ENCODE measurements at regions not wholly inside any gene's neighbourhood (a gene's known extent, or its start where the extent isn't known, plus 50 kb on each side); places are given as distances from the start of the nearest gene placed in this dataset.

- TF ChIP-seq REST (IDR thresholded peaks at IDR 0.05; ENCODE audit: unreplicated experiment): no peak
These were observed 261.9 kb upstream of the EPHA4 start (continued) for GRCh38 chr2:221833966-221834365.

GRCh38 chr2:221831051-221831450 is 258.9 kb upstream of the EPHA4 start:
- peaks cover 2% of the 10 kb centered on the region; the same call in 1 of the 3 replicates for H3K9me3 Mint-ChIP-seq
- Histone ChIP-seq H3K79me2 (replicated peaks; ENCODE audit: insufficient read depth) (no peaks in the 10 kb centered on the region), H3K4me1 (ENCODE audit: insufficient read depth) (no peaks in the 10 kb centered on the region; the same call in 1 of the 2 replicates), H3K27me3 (ENCODE audit: insufficient read depth) (no peaks in the 10 kb centered on the region), H4K20me1 (replicated peaks; ENCODE audit: insufficient read depth) (no peaks in the 10 kb centered on the region), H3K9me2 (ENCODE audit: insufficient read depth) (0 out of 2 replicates have a peak, but pooled peaks cover 7% of the 10 kb centered on the region), H3K27ac (ENCODE audit: low read depth) (no peak overlapping the region), H3K36me3 (ENCODE audit: insufficient read depth) (no peaks in the 10 kb centered on the region), H3F3A (replicated peaks; ENCODE audit: low read depth) (no peaks in the 10 kb centered on the region), H3K4me3 (no peak overlapping the region), H3K4me2 (no peak overlapping the region), H2AFZ (no peak overlapping the region)
- ATAC-seq (no peak), DNase-seq (ENCODE audit: low spot score) (no peak)
- peaks cover 5% of the 10 kb centered on the region; the same call in 2 of the 3 replicates for H3K4me1 Mint-ChIP-seq
- H3K27ac Mint-ChIP-seq: no peak overlapping the region
- H3K36me3 Mint-ChIP-seq (ENCODE audit: low read depth): no peaks in the 10 kb centered on the region
- H3K4me3 Mint-ChIP-seq: no peak overlapping the region
- TF ChIP-seq EZH2phosphoT487 (IDR thresholded peaks at IDR 0.05; ENCODE audit: unreplicated experiment) (no peak), JUNB (IDR thresholded peaks at IDR 0.05; ENCODE audit: unreplicated experiment) (no peak), REST (IDR thresholded peaks at IDR 0.05; ENCODE audit: unreplicated experiment) (no peak), CTCF (conservative IDR thresholded peaks at IDR 0.05; ENCODE audit: low read depth in 2 of 2) (no peak), POLR2AphosphoS5 (IDR thresholded peaks at IDR 0.05; ENCODE audit: low read depth) (no peak), ZNF462 (CRISPR knock-in tag; IDR thresholded peaks at IDR 0.05) (no peak), ZNF331 (CRISPR knock-in tag; IDR thresholded peaks at IDR 0.05; ENCODE audit: low read depth) (no peak)
- no peaks in the 10 kb centered on the region for H3K27me3 Mint-ChIP-seq (ENCODE audit: insufficient read depth, low read depth, poor library complexity)
